Neural crest cell (in vitro differentiated cells): ENCODE measurements at regions not wholly inside any gene's neighbourhood (a gene's known extent, or its start where the extent isn't known, plus 50 kb on each side); places are given as distances from the start of the nearest gene placed in this dataset. TPM values are rescaled to one million over a fixed set of nuclear protein-coding genes. Genes with fewer than 3 reads are reported as not detected.

Experiments used
- DNase-seq: peaks from one replicate; pipeline ENCODE4 v3.0.0; 2021; ENCODE audit warnings: low read depth, mixed read lengths, low spot score
- H3K27ac Mint-ChIP-seq: one replicate; pipeline ENCODE4 v1.8.0; 2021; ENCODE audit warnings: mild to moderate bottlenecking, mixed read lengths; ENCODE audit not compliant: unreplicated experiment
- H3K27me3 Mint-ChIP-seq: 2 replicates; pipeline ENCODE4 v1.8.0; 2021; ENCODE audit warnings: low read depth, mild to moderate bottlenecking, mixed read lengths
- H3K36me3 Mint-ChIP-seq: 2 replicates; pipeline ENCODE4 v1.8.0; 2021; ENCODE audit warnings: low read depth, mild to moderate bottlenecking, mixed read lengths
- H3K4me1 Mint-ChIP-seq: 2 replicates; pipeline ENCODE4 v1.8.0; 2021; ENCODE audit warnings: mixed read lengths
- H3K4me3 Mint-ChIP-seq: one replicate; pipeline ENCODE4 v1.8.0; 2021; ENCODE audit warnings: mild to moderate bottlenecking, mixed read lengths
- H3K9me3 Mint-ChIP-seq: 2 replicates; pipeline ENCODE4 v1.8.0; 2021; ENCODE audit warnings: mixed read lengths
- CTCF ChIP-seq: fragments of 200-600 bp; sonication (generic); conservative IDR thresholded peaks from 2 replicates; pipeline ENCODE4 v1.5.0; 2021; ENCODE audit warnings: antibody characterized with exemption, mild to moderate bottlenecking
- microRNA-seq: library from miRNA; unstranded; fragments of <30 nt; microRNA quantifications from one replicate; pipeline ENCODE4, GENCODE V29; 2020

- TF ChIP-seq CTCF: no peak
- no peak for DNase-seq
- Mint-ChIP-seq H3K36me3 (no peaks in the 10 kb centered on the region), H3K4me1 (no peaks in the 10 kb centered on the region), H3K4me3 (no peak overlapping the region), H3K27ac (no peak overlapping the region), H3K9me3 (peaks cover 4% of the 10 kb centered on the region), H3K27me3 (no peaks in the 10 kb centered on the region)
Measured at GRCh38 chrX:140948827-140949226, 53.6 kb upstream of the SPANXB1 start.

- Mint-ChIP-seq H3K36me3 (no peaks in the 10 kb centered on the region), H3K4me1 (no peaks in the 10 kb centered on the region), H3K9me3 (peaks cover 4% of the 10 kb centered on the region), H3K27ac (no peak overlapping the region), H3K4me3 (no peak overlapping the region), H3K27me3 (no peaks in the 10 kb centered on the region)
- DNase-seq: no peak
- TF ChIP-seq CTCF: no peak
Measured at GRCh38 chrX:140949233-140949632, 53.2 kb upstream of the SPANXB1 start.

Small RNA genes in the stretch of these regions (microRNA-seq; reads per million reads assigned to microRNA genes)
- not detected for gene MIR320D2
